ENCODE measurements at regions not wholly inside any gene's neighbourhood (a gene's known extent, or its start where the extent isn't known, plus 50 kb on each side); places are given as distances from the start of the nearest gene placed in this dataset.

DNA sequence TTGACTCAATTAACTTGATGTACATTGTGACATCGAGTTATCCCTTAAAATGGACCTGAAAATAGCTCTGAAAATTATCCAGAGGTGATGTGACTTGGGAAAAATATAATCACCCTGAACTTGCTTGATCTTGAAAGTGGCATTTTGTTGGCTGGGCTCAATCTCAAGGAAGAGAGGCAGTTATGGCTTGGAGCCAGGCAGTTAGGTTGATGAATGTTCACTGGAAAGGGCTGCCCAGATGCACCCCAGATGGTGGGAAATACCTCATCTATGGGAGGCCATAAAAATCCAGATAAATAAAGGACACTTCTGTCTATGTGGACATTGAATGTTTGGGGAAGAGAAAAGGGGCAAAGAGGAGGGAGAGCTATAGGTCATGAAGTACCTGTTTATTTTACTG, 55.7 kb upstream of the OR5AN1 start:
- Histone ChIP-seq H3K4me3 (no peak overlapping the region), H3K9me3 (no peaks in the 10 kb centered on the region), H3K4me1 (no peaks in the 10 kb centered on the region), H3K27me3 (no peaks in the 10 kb centered on the region), H3K27ac (no peak overlapping the region), H3K36me3 (ENCODE audit: low read depth, missing control alignments) (no peaks in the 10 kb centered on the region)
- WGBS, 2 donors: 45 to 55% methylated on average over 1 of the region's 1 CpG
- TF ChIP-seq POLR2A (IDR thresholded peaks at IDR 0.05): no peak
- TF ChIP-seq, protein P1, sequence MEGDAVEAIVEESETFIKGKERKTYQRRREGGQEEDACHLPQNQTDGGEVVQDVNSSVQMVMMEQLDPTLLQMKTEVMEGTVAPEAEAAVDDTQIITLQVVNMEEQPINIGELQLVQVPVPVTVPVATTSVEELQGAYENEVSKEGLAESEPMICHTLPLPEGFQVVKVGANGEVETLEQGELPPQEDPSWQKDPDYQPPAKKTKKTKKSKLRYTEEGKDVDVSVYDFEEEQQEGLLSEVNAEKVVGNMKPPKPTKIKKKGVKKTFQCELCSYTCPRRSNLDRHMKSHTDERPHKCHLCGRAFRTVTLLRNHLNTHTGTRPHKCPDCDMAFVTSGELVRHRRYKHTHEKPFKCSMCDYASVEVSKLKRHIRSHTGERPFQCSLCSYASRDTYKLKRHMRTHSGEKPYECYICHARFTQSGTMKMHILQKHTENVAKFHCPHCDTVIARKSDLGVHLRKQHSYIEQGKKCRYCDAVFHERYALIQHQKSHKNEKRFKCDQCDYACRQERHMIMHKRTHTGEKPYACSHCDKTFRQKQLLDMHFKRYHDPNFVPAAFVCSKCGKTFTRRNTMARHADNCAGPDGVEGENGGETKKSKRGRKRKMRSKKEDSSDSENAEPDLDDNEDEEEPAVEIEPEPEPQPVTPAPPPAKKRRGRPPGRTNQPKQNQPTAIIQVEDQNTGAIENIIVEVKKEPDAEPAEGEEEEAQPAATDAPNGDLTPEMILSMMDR (IDR thresholded peaks at IDR 0.05): no peak
- intact Hi-C loops (cut with DNase I; ENCODE audit: low total_unique reads): no loop called here
- no peak for DNase-seq

DNA sequence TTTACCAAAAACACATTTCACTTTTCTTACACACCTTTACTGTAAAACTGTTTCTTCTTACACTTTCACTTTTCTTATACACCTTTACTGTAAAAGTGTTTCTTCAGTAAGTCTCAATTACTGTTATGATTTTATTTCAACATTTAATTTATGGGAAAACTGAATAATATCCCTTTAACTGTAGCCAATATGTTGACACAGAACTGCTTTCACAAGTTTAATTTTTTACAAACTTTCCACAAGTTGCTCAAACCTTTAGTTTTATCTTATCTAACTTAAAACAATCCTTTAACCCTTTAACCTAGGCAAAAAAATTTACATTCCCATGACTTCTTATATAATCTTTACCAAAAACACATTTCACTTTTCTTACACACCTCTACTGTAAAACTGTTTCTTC, 63.3 kb upstream of the OR5AN1 start:
- no peaks in the 10 kb centered on the region for H3K4me1 ChIP-seq
- no peak for DNase-seq
- no peaks in the 10 kb centered on the region for H3K36me3 ChIP-seq (ENCODE audit: low read depth, missing control alignments)
- H3K27me3 ChIP-seq: no peaks in the 10 kb centered on the region
- H3K9me3 ChIP-seq: no peaks in the 10 kb centered on the region
- TF ChIP-seq, protein P1 (IDR thresholded peaks at IDR 0.05): no peak
- TF ChIP-seq POLR2A (IDR thresholded peaks at IDR 0.05): no peak
- intact Hi-C loops (cut with DNase I; ENCODE audit: low total_unique reads): no loop called here
- no peak overlapping the region for H3K27ac ChIP-seq
- H3K4me3 ChIP-seq: no peak overlapping the region

DNA sequence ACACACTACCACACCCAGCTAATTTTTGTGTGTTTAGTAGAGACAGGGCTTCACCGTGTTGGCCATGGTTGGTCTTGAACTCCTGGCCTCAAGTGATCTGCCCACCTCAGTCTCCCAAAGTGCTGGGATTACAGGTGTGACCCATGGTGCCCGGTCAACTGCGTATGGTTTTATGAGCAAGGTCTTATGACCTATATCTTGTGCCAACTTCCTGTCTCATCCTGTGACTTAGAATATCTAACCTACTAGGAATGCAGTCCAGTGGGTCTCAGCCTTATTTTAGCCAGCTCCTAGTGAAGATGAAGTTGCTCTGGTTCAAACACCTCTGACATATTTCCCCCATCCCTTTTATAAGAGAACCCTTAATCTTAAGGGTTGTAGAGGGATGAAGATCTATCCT, 66.1 kb upstream of the OR5AN1 start:
- no peaks in the 10 kb centered on the region for H3K9me3 ChIP-seq
- no peaks in the 10 kb centered on the region for H3K4me1 ChIP-seq
- H3K36me3 ChIP-seq (ENCODE audit: low read depth, missing control alignments): no peaks in the 10 kb centered on the region
- intact Hi-C loops (cut with DNase I; ENCODE audit: low total_unique reads): no loop called here
- no peaks in the 10 kb centered on the region for H3K27me3 ChIP-seq
- H3K4me3 ChIP-seq: no peak overlapping the region
- H3K27ac ChIP-seq: no peak overlapping the region
- TF ChIP-seq POLR2A (IDR thresholded peaks at IDR 0.05): no peak
- TF ChIP-seq, protein P1 (IDR thresholded peaks at IDR 0.05): no peak
- 91 to 94% methylated on average over 3 of the region's 3 CpGs for WGBS, 2 donors
- no peak for DNase-seq

DNA sequence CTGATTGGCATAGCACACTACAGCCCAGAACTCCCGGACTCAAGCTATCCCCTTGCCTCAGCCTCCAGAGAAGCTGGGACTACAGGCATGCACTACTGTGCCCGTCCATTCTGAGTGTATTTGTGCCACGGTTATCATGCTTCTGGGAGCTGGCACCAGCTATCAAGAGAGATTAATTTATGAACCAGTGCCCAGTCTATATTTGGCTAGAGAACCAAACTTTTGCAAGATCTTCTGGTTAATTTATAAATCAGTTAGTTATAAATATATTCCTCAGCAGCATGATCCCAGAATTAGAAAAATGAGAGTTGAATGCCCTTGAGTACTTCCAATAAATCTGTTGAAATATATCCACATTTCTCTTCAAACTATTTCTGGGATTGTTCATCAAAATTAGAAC, 67.5 kb upstream of the OR5AN1 start:
- no peaks in the 10 kb centered on the region for H3K27me3 ChIP-seq
- intact Hi-C loops (cut with DNase I; ENCODE audit: low total_unique reads): no loop called here
- 53 to 75% methylated on average over 3 of the region's 3 CpGs for WGBS, 2 donors
- no peak for TF ChIP-seq POLR2A (IDR thresholded peaks at IDR 0.05)
- TF ChIP-seq, protein P1 (IDR thresholded peaks at IDR 0.05): no peak
- H3K27ac ChIP-seq: no peak overlapping the region
- H3K36me3 ChIP-seq (ENCODE audit: low read depth, missing control alignments): no peaks in the 10 kb centered on the region
- no peaks in the 10 kb centered on the region for H3K9me3 ChIP-seq
- no peaks in the 10 kb centered on the region for H3K4me1 ChIP-seq
- DNase-seq: no peak
- no peak overlapping the region for H3K4me3 ChIP-seq

DNA sequence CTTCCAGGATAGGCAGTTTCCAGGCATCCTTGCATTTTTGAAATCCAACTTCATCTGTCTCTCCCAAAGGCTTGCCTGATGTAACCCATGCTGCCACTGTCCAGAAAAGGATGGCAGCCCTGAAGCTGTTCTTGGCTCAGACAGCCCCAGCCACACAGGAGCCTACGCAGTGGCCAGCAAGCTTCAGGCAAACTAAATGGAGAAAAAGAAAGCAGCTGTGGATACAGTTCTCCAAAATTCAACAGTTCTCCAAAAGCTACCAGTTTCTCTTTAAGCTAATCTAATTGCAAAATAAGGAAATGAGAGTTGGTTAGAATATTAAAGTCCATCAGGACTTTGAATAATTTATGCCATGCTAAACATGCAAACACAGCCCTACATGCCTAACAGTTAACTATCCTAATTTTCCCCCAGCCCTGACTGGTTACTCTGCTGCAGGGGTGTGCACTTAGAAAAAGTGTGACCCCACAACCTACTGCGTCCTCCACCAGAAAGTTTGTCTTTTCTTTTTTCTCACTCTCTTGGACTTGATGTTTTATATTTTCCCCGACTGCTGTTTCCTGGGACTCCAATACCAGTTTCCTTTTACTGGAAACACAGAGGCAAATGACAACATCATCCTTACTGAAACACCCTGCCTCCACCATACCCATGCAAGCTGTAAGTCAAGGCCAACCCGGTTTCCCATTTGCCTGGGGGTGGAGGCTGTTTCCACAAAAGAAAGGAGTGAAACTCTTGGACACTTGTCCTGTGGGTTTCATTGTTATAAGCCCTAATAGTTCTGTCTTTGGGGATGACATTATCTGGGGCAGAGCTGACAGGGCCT, 69.1 kb upstream of the OR5AN1 start:
- H3K27me3 ChIP-seq: no peaks in the 10 kb centered on the region
- H3K36me3 ChIP-seq (ENCODE audit: low read depth, missing control alignments): no peaks in the 10 kb centered on the region
- WGBS, 2 donors: 77 to 82% methylated on average over 4 of the region's 4 CpGs
- no peak overlapping the region for H3K27ac ChIP-seq
- H3K4me3 ChIP-seq: no peak overlapping the region
- H3K9me3 ChIP-seq: no peaks in the 10 kb centered on the region
- no peak for DNase-seq
- no peak for TF ChIP-seq POLR2A (IDR thresholded peaks at IDR 0.05)
- TF ChIP-seq, protein P1 (IDR thresholded peaks at IDR 0.05): no peak
- intact Hi-C loops (cut with DNase I; ENCODE audit: low total_unique reads): loop anchor here (10.0 kb wide), 1 partner anchor 115 kb away; the partner anchor contains the start of gene DTX4
- no peaks in the 10 kb centered on the region for H3K4me1 ChIP-seq
